NB4 (cell line): ENCODE measurements at regions not wholly inside any gene's neighbourhood (a gene's known extent, or its start where the extent isn't known, plus 50 kb on each side); places are given as distances from the start of the nearest gene placed in this dataset.

Experiments
- MYC ChIP-seq: IDR thresholded peaks from 2 replicates; pipeline ENCODE4 v1.6.1; 2011; ENCODE audit warnings: low read depth, low read length
- POLR2A ChIP-seq: IDR thresholded peaks from 2 replicates; pipeline ENCODE4 v1.6.1; 2011; ENCODE audit warnings: mild to moderate bottlenecking; ENCODE audit not compliant: insufficient read length; ENCODE audit errors: extremely low read depth
- TF ChIP-seq, protein P1 (sequence below): IDR thresholded peaks from one replicate; pipeline ENCODE4 v1.5.1; 2012; ENCODE audit warnings: low read depth, low read length
- TF ChIP-seq, protein P2 (sequence below): IDR thresholded peaks from 2 replicates; pipeline ENCODE4 v1.6.1; 2011; ENCODE audit warnings: low read depth, low read length

DNA sequence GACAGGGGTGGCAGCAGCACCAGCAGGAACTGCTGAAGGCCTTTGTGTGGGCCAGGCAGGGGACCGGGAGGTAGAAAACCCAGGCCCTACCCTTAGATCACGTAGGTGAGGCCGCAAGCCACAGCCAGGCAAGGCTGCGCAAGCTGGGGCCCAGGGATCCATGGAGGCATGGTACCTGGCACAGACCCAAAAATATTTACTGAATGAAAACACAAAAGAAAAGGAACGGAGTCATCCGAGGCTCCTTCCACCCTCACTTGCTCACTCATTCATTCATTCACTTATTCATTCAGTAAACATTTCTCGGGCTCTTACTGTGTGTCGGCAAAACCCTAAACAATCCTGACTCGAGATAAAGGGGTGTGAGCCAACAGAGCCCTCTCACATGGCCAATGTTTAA lies 102.3 kb downstream of the BCOR start:
- TF ChIP-seq, protein P1, sequence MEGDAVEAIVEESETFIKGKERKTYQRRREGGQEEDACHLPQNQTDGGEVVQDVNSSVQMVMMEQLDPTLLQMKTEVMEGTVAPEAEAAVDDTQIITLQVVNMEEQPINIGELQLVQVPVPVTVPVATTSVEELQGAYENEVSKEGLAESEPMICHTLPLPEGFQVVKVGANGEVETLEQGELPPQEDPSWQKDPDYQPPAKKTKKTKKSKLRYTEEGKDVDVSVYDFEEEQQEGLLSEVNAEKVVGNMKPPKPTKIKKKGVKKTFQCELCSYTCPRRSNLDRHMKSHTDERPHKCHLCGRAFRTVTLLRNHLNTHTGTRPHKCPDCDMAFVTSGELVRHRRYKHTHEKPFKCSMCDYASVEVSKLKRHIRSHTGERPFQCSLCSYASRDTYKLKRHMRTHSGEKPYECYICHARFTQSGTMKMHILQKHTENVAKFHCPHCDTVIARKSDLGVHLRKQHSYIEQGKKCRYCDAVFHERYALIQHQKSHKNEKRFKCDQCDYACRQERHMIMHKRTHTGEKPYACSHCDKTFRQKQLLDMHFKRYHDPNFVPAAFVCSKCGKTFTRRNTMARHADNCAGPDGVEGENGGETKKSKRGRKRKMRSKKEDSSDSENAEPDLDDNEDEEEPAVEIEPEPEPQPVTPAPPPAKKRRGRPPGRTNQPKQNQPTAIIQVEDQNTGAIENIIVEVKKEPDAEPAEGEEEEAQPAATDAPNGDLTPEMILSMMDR, result no peak
- TF ChIP-seq POLR2A (no peak), MYC (no peak)
- TF ChIP-seq, protein P2, sequence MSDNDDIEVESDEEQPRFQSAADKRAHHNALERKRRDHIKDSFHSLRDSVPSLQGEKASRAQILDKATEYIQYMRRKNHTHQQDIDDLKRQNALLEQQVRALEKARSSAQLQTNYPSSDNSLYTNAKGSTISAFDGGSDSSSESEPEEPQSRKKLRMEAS, result no peak
